Stimulated activated naive CD8-positive, alpha-beta T cell treated with anti-CD3 and anti-CD28 coated beads, Interleukin-15, Interleukin-2, amounts not matched to agents 100 U/mL and 50 U/mL, for 24 hours (primary cell): ENCODE measurements at regions not wholly inside any gene's neighbourhood (a gene's known extent, or its start where the extent isn't known, plus 50 kb on each side); places are given as distances from the start of the nearest gene placed in this dataset.

Experiments used
- ATAC-seq: fragments of 150-1000 bp; cut with Tn5 transposase; one replicate; pipeline ENCODE4 v1.10.0; 2021
- DNase-seq: peaks from one replicate; pipeline ENCODE4 v3.0.0; 2021

GRCh38 chr9:17018540-17019196 is 116.2 kb upstream of the CNTLN start:
- ATAC-seq (no peak), DNase-seq (no peak)

GRCh38 chr9:17017931-17018491 is 116.8 kb upstream of the CNTLN start:
- DNase-seq (no peak), ATAC-seq (no peak)

DNA sequence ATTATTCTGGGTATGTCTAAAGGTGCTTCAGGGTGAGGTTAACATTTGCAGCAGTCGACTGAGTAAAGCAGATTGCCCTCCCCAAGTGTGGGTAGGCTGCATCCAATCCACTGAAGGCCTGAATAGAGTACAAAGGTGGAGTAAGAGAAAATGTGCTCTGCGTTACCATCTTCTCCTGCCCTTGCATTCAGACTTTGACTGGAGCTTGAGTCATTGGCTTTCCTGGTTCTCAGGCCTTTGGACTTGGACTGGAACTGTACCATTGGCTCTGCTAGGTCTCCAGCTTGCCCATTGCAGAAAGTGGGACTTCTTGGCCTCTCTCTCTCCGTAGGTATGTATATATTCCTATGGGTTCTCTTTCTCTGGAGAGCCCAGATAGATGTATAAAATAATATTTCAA is 120.9 kb upstream of the CNTLN start:
- no peak for DNase-seq
- no peak for ATAC-seq

- no peak for DNase-seq
- no peak for ATAC-seq
These were observed 121.8 kb upstream of the CNTLN start for GRCh38 chr9:17013010-17013409.

DNA sequence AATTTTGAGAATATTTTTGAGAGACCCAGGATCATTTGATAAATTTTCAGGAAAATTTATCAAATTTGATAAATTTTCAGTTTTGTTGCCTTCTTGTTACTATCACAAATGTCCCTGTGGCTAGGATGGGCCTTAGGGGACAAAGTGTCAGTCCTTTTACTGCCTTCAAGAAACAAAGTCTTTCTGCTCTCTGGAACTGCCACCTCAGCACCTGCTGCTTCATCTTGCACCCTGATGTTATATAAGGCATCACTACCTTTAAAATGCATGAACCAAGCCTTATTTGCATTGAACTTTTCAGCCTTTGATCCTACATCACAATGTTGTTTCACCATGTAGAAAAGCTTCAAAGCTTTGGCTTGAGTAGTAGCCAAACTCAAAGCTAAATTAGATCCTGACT is 123.0 kb upstream of the CNTLN start:
- DNase-seq (no peak), ATAC-seq (no peak)

- no peak for ATAC-seq
- no peak for DNase-seq
These were observed 125.8 kb upstream of the CNTLN start for GRCh38 chr9:17009071-17009470.

DNA sequence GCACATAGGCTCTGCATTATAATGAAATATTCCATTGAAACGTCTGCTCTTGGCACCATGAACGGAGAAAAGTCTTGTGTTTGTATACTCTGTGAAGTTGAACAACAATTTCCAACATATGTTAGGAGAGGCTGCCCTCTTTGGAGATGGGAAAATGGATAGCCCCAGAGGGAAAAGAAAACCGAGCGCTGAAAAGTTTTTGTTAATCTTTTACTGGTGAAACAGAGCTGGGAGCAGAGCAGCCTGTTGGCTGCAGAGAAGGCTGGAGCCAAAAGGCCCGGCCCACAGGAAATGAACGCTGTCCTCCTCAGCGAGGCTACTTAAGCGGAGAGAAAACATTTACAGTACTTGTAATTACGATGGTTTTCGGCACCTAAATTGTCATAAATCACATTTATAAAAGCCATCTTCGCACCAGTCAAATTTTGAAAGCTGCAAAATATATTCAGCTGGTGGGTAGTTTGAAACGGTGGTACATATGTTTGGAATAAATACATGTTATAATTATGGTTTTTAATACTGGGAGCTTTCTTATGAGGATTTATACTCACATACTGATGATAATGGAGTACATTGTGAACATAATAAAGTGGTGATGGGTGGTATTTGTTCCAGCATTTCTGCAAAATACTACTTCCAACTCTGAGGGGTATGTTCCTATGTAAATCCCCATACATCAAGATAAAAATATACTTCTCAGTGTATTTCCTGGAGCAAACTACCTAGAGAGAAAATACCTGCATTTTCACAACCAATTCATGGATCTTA is 129.6 kb upstream of the CNTLN start:
- DNase-seq: no peak
- ATAC-seq: no peak

GRCh38 chr9:17004500-17004899 is 130.3 kb upstream of the CNTLN start:
- no peak for ATAC-seq
- no peak for DNase-seq

DNA sequence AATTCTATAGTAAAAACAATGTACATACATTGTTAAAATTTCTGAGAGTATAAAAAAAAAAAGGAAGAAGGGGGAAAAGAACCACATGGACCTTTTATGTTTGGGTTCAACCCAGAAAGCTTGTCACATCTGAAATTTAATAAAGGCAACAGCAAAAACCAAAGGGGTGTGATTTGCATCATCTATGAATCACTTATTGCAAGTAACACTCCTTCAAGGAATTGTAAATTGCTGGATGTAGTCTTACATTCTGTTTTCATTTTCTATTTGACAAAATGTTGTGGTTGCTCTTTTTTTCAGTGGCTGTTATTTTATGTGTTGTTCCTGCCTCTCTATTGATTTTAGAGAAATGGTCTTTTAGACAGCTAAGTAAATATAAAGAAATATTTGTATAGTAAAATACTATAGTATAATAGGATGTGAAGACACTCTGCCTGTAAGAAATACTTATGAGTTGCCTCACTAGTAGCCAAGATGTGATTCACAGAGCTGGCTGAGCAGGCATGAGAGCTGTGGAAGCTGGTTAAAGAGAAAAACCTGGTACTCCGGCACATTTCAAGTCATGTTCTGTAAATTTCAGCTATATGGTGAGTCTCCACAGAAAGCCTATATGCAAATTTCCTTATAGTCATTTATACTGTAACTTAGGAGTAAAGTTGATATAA is 131.1 kb upstream of the CNTLN start:
- no peak for ATAC-seq
- no peak for DNase-seq

DNA sequence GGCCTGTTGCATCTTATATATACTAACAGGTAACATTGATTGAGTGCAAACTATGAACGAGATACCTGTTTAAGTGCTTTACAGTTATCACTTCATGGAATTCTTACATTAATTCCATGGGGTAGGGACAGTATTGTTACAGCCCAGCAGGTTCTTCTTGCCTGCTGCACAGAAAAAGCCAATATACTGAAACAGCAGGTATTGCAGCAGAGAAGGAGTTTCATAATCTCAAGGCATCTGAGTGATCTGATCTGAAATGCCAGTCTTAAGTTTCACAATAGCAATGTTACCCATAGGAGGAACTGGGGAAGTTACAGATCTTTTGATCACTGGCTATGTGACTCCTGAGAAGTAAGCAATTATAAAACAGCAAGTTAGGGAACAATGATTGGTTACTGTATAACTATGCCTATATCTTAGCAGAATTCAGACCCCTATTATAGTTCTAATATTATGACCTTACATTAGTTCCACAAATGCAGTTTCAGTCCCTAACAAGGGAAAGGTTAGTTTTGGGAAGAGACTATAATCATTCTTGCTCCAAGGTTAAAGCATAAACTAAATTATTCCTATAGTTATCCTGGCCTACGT is 126.5 kb upstream of the BNC2 start:
- ATAC-seq (no peak), DNase-seq (no peak)

GRCh38 chr9:16992138-16992537 is 121.7 kb upstream of the BNC2 start:
- ATAC-seq (no peak), DNase-seq (no peak)

GRCh38 chr9:16987026-16987425 is 116.6 kb upstream of the BNC2 start:
- ATAC-seq (no peak), DNase-seq (no peak)

DNA sequence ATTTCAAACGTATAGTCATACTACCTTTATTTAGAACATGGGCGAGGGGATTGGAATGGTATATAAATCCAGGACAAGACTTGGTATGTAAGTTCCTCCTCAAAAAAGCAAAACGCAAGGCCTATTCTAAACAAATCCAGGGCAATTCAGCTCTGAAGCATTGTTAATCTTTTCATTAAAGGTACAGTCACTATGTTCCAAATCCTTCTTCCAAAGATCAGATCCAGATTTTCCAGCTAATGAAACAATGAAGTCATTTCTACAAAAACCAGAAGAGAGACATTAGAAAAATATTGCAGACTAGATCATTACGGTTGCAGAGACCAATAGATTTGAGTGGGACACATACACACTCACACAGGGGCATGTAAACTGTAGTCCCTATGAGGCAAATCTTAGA is 116.1 kb upstream of the BNC2 start:
- no peak for ATAC-seq

DNA sequence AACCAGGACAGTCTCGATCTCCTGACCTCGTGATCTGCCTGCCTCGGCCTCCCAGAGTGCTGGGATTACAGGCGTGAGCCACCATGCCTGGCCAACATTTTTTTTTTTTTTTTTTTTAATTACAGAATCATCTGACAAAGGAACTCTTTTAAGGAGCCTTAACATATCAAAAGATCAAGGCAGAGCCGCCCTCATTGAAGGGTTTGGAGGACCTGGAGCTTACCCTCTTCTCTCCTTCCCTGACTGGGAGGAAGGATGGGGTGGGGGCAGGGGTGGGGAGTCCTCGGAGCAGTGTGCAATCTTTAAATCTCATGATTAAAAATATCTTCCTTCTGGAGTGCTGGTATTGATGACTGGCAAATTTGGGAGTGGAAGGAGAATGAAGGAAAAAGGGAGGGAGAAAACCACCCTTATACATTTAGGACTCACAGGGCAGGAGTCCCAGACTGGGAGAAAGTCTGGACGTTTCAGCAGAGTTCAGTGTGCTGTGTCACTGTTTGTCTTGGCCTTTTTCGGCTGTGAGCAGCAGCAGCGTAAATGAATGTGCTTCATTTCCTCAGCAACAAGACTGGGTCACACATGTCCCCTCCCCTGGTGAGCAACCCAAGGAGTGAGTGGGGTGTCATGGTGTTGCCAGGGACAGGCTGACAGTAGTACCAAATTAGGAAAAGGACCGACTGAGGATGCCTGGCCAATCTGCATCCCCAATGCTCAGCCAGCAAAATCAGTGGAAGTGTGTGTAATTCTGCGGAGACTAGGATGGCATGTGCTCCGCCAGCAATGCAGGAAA is 115.3 kb upstream of the BNC2 start:
- ATAC-seq: no peak
- no peak for DNase-seq

More for the DNA sequence above, 116.1 kb upstream of the BNC2 start:
- no peak for DNase-seq

DNA sequence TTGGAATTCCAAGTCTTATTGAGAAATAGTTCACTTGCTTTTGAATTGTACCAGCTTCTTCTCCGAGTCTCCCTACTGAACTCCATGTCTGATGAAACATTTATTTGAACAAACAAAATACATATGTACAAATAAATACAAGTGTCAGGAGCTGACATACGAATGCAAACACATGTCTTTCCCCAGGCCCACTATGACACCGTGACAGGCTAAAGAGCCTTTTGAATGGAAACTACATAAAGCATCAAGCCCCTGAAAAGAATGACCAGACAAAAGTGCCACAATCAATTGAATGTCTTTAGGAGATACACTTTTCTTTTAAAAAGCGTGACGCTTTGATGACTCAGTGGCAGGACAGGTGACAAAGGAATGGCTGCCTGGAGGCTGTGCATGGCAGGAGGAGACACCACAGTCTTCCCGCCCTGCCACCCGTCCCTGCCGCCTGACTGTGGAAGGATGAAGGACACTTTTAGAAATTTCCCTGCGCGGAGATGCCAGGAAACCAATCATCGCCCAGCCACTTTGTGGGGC is 112.4 kb upstream of the BNC2 start:
- no peak for ATAC-seq
- DNase-seq: no peak

- no peak for ATAC-seq
- DNase-seq: no peak
These were observed 106.0 kb upstream of the BNC2 start for GRCh38 chr9:16976427-16976826.

GRCh38 chr9:16974436-16974835 is 104.0 kb upstream of the BNC2 start:
- ATAC-seq (no peak), DNase-seq (no peak)

DNA sequence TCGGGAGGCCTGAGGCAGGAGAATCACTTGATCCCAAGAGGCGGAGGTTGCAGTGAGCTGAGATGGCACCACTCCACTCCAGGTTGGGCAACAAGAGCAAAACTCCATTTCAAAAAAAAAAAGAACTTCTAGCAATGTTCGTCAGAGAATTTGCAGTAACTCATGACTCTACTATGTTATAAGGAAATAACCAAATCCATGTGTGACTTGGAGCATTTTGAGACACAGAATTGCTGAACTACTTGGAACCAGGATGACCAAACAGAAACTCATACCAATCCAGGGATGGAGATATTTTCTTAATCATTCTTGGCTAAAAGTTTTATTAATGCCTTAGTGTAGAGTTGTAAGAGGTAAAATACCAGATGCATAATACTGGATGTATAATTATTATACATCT is 99.9 kb upstream of the BNC2 start:
- no peak for DNase-seq
- no peak for ATAC-seq

DNA sequence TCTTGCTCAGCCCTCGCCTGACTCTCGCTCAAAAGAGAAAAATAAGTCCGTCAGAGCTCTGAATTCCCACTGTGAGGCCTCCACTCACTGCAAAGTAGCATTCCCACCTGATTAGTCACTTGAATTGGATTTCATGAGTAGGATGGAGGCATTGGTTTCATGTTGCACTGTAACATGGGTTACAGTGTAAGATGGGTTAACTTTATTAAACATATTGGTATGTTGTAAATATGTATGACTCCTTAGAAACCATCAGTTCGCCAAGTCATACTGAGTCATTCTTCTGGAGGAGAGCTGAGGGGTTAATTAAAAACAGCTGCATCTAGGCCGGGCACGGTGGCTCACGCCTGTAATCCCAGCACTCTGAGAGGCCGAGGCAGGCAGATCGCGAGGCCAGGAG is 93.8 kb upstream of the BNC2 start:
- DNase-seq (no peak), ATAC-seq (no peak)

- ATAC-seq: peak; percentile 65
- DNase-seq: no peak
These were observed 89.6 kb upstream of the BNC2 start for GRCh38 chr9:16960084-16960483.

GRCh38 chr9:16959391-16959790 is 88.9 kb upstream of the BNC2 start:
- DNase-seq: no peak
- no peak for ATAC-seq

DNA sequence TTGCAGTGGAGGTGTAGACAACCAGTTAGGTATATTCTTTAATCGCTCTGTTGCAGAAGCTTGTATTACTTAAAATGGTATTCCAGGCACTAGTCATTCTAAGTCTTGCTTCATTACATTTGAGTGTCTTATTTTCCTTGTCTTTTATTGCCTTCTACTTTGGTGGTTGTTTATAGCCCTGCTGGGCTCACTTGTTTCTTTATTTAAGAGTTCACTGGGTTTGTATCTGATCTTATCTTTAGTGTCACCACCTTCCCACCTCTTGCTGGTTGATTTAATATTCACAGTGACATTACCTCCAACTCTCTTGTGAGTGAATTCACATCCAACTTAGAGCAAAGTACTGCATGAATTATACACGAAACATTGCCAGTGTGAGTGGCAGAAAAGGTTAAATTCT is 83.6 kb upstream of the BNC2 start:
- DNase-seq (no peak), ATAC-seq (no peak)
